Endothelial cell of umbilical vein (primary cell): ENCODE measurements at regions not wholly inside any gene's neighbourhood (a gene's known extent, or its start where the extent isn't known, plus 50 kb on each side); places are given as distances from the start of the nearest gene placed in this dataset.

Experiments used
- EZH2 ChIP-seq: IDR thresholded peaks from 2 replicates; pipeline ENCODE4 v1.6.1; 2012; ENCODE audit warnings: borderline replicate concordance, low read depth, mild to moderate bottlenecking, moderate library complexity, low read length, inconsistent platforms; ENCODE audit not compliant: severe bottlenecking
- JUN ChIP-seq: IDR thresholded peaks from 2 replicates; pipeline ENCODE4 v1.6.1; 2011; ENCODE audit warnings: borderline replicate concordance, low read depth; ENCODE audit not compliant: insufficient read length, insufficient read depth
- MYC ChIP-seq: IDR thresholded peaks from one replicate; pipeline ENCODE4 v1.6.1; 2011; ENCODE audit warnings: mild to moderate bottlenecking, low read depth, low read length
- POLR2A ChIP-seq: IDR thresholded peaks from 2 replicates; pipeline ENCODE4 v1.6.1; 2012; ENCODE audit warnings: low read depth, mild to moderate bottlenecking, control low read depth, low read length
- POLR2AphosphoS5 ChIP-seq: IDR thresholded peaks from 2 replicates; pipeline ENCODE4 v1.6.1; 2012; ENCODE audit warnings: low read depth, mild to moderate bottlenecking, control low read depth, low read length, moderate library complexity; ENCODE audit not compliant: insufficient read depth
- TF ChIP-seq, protein P1 (sequence below): IDR thresholded peaks from 2 replicates; pipeline ENCODE4 v1.6.1; 2011; ENCODE audit not compliant: insufficient read depth, insufficient read length
- TF ChIP-seq, protein P2 (sequence below), 2 donors: IDR thresholded peaks; 1 replicate in 1 of 2; 2 replicates in 1 of 2; pipeline ENCODE4 v1.5.1; 2011; ENCODE audit warnings: low read length in 2 of 2, mild to moderate bottlenecking in 2 of 2, moderate library complexity in 2 of 2, control low read depth in 1 of 2, inconsistent platforms in 1 of 2, low read depth in 1 of 2; ENCODE audit not compliant: insufficient read depth in 1 of 2; ENCODE audit errors: extremely low read depth in 1 of 2

DNA sequence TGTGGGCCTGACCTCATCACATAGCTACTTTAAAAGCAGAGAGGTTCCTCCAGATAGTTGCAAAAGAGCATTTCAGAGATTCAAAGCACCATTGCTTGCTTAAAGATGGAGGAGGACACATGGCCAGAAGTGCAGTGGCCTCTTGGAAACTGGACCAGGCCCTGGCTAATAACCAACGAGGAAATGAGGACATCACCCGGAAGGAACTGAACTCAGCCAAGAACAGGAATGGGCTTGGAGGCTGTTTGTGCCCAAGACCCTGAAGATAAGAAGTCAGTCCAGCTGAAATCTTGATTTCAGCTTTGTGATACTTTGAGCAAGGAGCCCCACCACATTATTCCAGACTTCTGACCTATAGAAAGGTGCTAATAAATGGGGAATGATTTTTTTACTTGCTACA, 437.0 kb downstream of the PTPRC start:
- TF ChIP-seq EZH2 (no peak), POLR2A (no peak), POLR2AphosphoS5 (peak; percentile 34), JUN (no peak), MYC (no peak)
- TF ChIP-seq, protein P1, sequence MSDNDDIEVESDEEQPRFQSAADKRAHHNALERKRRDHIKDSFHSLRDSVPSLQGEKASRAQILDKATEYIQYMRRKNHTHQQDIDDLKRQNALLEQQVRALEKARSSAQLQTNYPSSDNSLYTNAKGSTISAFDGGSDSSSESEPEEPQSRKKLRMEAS = no peak
- TF ChIP-seq, protein P2, sequence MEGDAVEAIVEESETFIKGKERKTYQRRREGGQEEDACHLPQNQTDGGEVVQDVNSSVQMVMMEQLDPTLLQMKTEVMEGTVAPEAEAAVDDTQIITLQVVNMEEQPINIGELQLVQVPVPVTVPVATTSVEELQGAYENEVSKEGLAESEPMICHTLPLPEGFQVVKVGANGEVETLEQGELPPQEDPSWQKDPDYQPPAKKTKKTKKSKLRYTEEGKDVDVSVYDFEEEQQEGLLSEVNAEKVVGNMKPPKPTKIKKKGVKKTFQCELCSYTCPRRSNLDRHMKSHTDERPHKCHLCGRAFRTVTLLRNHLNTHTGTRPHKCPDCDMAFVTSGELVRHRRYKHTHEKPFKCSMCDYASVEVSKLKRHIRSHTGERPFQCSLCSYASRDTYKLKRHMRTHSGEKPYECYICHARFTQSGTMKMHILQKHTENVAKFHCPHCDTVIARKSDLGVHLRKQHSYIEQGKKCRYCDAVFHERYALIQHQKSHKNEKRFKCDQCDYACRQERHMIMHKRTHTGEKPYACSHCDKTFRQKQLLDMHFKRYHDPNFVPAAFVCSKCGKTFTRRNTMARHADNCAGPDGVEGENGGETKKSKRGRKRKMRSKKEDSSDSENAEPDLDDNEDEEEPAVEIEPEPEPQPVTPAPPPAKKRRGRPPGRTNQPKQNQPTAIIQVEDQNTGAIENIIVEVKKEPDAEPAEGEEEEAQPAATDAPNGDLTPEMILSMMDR (IDR thresholded peaks at IDR 0.05; ENCODE audit: extremely low read depth in 1 of 2, insufficient read depth in 1 of 2, low read depth in 1 of 2, low read length in 2 of 2) = no peak
